GM23248 (cell line): ENCODE measurements at regions not wholly inside any gene's neighbourhood (a gene's known extent, or its start where the extent isn't known, plus 50 kb on each side); places are given as distances from the start of the nearest gene placed in this dataset.
"Not testable (repeated sequence)": the region's sequence is repeated elsewhere in the genome, so short reads cannot be mapped to it uniquely, and the experiment has no call there.

ENCODE experiments used
- EZH2 ChIP-seq: fragments of 200-600 bp; sonication (generic); IDR thresholded peaks from 2 replicates; pipeline ENCODE4 v1.6.1; 2018; ENCODE audit warnings: antibody characterized with exemption, mild to moderate bottlenecking; ENCODE audit not compliant: insufficient read depth, poor library complexity, severe bottlenecking
- EZH2phosphoT487 ChIP-seq: fragments of 200-600 bp; sonication (generic); IDR thresholded peaks from 2 replicates; pipeline ENCODE4 v1.6.1; 2018; ENCODE audit warnings: antibody characterized with exemption, moderate library complexity, mild to moderate bottlenecking, low read depth; ENCODE audit not compliant: insufficient read depth

DNA sequence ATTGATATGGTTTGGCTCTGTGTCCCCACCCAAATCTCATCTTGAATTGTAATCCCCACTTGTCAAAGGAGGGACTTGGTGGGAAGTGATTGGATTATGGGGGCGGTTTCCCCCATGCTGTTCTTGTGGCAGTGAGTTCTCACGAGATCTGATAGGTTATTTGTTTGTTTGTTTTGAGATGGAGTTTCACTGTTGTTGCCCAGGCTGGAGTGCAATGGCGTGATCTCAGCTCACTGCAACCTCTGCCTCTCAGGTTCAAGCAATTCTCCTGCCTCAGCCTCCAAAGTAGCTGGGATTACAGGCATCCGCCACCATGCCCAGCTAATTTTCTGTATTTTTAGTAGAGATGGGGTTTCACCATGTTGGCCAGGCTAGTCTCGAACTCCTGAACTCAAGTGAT, 364.7 kb downstream of the DSC3 start:
- TF ChIP-seq EZH2, EZH2phosphoT487: not testable (repeated sequence)
